Myocyte (in vitro differentiated cells): ENCODE measurements at regions not wholly inside any gene's neighbourhood (a gene's known extent, or its start where the extent isn't known, plus 50 kb on each side); places are given as distances from the start of the nearest gene placed in this dataset.

Source experiments
- DNase-seq: peaks from one replicate; pipeline ENCODE4 v3.0.0-alpha.2; 2012; ENCODE audit warnings: low read depth

- no peak for DNase-seq
Observed at GRCh38 chr17:77592106-77592865, 366.2 kb upstream of the TNRC6C start.

GRCh38 chr17:77593081-77593480 lies 365.4 kb upstream of the TNRC6C start:
- DNase-seq, result no peak

GRCh38 chr17:77594416-77595209 lies 363.9 kb upstream of the TNRC6C start:
- DNase-seq, result no peak

GRCh38 chr17:77596491-77597417 lies 361.7 kb upstream of the TNRC6C start:
- DNase-seq, result no peak

GRCh38 chr17:77597418-77598240 lies 360.9 kb upstream of the TNRC6C start:
- no peak for DNase-seq

GRCh38 chr17:77598241-77598620 lies 360.3 kb upstream of the TNRC6C start:
- no peak for DNase-seq

GRCh38 chr17:77599699-77600098 lies 358.8 kb upstream of the TNRC6C start:
- no peak for DNase-seq

- no peak for DNase-seq
Observed at GRCh38 chr17:77600346-77600745, 358.2 kb upstream of the TNRC6C start.

- DNase-seq, result no peak
Observed at GRCh38 chr17:77601054-77601979, 357.2 kb upstream of the TNRC6C start.

- DNase-seq, result peak; percentile 91
Observed at GRCh38 chr17:77602062-77602746, 356.3 kb upstream of the TNRC6C start.

- no peak for DNase-seq
Observed at GRCh38 chr17:77602883-77603640, 355.4 kb upstream of the TNRC6C start.

- DNase-seq, result no peak
Observed at GRCh38 chr17:77604301-77604972, 354.1 kb upstream of the TNRC6C start.

GRCh38 chr17:77604973-77605313 lies 353.6 kb upstream of the TNRC6C start:
- no peak for DNase-seq

- DNase-seq, result no peak
Observed at GRCh38 chr17:77606146-77606864, 352.2 kb upstream of the TNRC6C start.

GRCh38 chr17:77606865-77607210 lies 351.7 kb upstream of the TNRC6C start:
- no peak for DNase-seq

- DNase-seq, result no peak
Observed at GRCh38 chr17:77607606-77608005, 350.9 kb upstream of the TNRC6C start.

GRCh38 chr17:77608431-77608830 lies 350.1 kb upstream of the TNRC6C start:
- no peak for DNase-seq
